ENCODE measurements at regions not wholly inside any gene's neighbourhood (a gene's known extent, or its start where the extent isn't known, plus 50 kb on each side); places are given as distances from the start of the nearest gene placed in this dataset.

GRCh38 chr6:43951063-43951755 lies 176.0 kb downstream of the MRPL14 start (continued):
- TF ChIP-seq, protein P1, sequence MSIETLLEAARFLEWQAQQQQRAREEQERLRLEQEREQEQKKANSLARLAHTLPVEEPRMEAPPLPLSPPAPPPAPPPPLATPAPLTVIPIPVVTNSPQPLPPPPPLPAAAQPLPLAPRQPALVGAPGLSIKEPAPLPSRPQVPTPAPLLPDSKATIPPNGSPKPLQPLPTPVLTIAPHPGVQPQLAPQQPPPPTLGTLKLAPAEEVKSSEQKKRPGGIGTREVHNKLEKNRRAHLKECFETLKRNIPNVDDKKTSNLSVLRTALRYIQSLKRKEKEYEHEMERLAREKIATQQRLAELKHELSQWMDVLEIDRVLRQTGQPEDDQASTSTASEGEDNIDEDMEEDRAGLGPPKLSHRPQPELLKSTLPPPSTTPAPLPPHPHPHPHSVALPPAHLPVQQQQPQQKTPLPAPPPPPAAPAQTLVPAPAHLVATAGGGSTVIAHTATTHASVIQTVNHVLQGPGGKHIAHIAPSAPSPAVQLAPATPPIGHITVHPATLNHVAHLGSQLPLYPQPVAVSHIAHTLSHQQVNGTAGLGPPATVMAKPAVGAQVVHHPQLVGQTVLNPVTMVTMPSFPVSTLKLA (IDR thresholded peaks at IDR 0.05) = no peak
- peak; percentile 39; the same call in 1 of the 2 replicates for TF ChIP-seq ETV5 (CRISPR knock-in tag; IDR thresholded peaks at IDR 0.05; ENCODE audit: borderline replicate concordance)
- no peak; the same call in 1 of the 2 replicates for TF ChIP-seq PRDM4 (CRISPR knock-in tag; IDR thresholded peaks at IDR 0.05; ENCODE audit: borderline replicate concordance)
- TF ChIP-seq SP4 (CRISPR knock-in tag; IDR thresholded peaks at IDR 0.05) = 0 out of 2 replicates have a peak, but pooled peaks have one; percentile 53
- TF ChIP-seq, protein P2, sequence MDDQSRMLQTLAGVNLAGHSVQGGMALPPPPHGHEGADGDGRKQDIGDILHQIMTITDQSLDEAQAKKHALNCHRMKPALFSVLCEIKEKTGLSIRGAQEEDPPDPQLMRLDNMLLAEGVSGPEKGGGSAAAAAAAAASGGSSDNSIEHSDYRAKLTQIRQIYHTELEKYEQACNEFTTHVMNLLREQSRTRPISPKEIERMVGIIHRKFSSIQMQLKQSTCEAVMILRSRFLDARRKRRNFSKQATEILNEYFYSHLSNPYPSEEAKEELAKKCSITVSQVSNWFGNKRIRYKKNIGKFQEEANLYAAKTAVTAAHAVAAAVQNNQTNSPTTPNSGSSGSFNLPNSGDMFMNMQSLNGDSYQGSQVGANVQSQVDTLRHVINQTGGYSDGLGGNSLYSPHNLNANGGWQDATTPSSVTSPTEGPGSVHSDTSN (CRISPR knock-in tag; IDR thresholded peaks at IDR 0.05; ENCODE audit: borderline replicate concordance) = no peak
- TF ChIP-seq, protein P3, sequence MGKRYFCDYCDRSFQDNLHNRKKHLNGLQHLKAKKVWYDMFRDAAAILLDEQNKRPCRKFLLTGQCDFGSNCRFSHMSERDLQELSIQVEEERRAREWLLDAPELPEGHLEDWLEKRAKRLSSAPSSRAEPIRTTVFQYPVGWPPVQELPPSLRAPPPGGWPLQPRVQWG (CRISPR knock-in tag; IDR thresholded peaks at IDR 0.05; ENCODE audit: borderline replicate concordance, low read depth) = no peak
- TF ChIP-seq, protein P4, sequence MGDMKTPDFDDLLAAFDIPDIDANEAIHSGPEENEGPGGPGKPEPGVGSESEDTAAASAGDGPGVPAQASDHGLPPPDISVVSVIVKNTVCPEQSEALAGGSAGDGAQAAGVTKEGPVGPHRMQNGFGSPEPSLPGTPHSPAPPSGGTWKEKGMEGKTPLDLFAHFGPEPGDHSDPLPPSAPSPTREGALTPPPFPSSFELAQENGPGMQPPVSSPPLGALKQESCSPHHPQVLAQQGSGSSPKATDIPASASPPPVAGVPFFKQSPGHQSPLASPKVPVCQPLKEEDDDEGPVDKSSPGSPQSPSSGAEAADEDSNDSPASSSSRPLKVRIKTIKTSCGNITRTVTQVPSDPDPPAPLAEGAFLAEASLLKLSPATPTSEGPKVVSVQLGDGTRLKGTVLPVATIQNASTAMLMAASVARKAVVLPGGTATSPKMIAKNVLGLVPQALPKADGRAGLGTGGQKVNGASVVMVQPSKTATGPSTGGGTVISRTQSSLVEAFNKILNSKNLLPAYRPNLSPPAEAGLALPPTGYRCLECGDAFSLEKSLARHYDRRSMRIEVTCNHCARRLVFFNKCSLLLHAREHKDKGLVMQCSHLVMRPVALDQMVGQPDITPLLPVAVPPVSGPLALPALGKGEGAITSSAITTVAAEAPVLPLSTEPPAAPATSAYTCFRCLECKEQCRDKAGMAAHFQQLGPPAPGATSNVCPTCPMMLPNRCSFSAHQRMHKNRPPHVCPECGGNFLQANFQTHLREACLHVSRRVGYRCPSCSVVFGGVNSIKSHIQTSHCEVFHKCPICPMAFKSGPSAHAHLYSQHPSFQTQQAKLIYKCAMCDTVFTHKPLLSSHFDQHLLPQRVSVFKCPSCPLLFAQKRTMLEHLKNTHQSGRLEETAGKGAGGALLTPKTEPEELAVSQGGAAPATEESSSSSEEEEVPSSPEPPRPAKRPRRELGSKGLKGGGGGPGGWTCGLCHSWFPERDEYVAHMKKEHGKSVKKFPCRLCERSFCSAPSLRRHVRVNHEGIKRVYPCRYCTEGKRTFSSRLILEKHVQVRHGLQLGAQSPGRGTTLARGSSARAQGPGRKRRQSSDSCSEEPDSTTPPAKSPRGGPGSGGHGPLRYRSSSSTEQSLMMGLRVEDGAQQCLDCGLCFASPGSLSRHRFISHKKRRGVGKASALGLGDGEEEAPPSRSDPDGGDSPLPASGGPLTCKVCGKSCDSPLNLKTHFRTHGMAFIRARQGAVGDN (CRISPR knock-in tag; IDR thresholded peaks at IDR 0.05) = peak; percentile 91
- no peak for TF ChIP-seq MZF1 (CRISPR knock-in tag; IDR thresholded peaks at IDR 0.05; ENCODE audit: borderline replicate concordance)
- TF ChIP-seq HNRNPLL (IDR thresholded peaks at IDR 0.05; ENCODE audit: low read depth, low read length, poor library complexity, severe bottlenecking) = peak; percentile 52
- TF ChIP-seq U2AF1 (optimal IDR thresholded peaks at IDR 0.05; ENCODE audit: low read depth, low read length) = no peak
- TF ChIP-seq BHLHE40 (IDR thresholded peaks at IDR 0.05; ENCODE audit: low read length) = peak; percentile 45
- TF ChIP-seq SIX4 (CRISPR knock-in tag; IDR thresholded peaks at IDR 0.05) = no peak
- peak; percentile 94; the same call in 1 of the 2 replicates for TF ChIP-seq ZNF691 (CRISPR knock-in tag; IDR thresholded peaks at IDR 0.05; ENCODE audit: borderline replicate concordance, low read depth)
- TF ChIP-seq ZMYM2 (CRISPR knock-in tag; IDR thresholded peaks at IDR 0.05) = no peak; the same call in 1 of the 2 replicates
- peak; percentile 96 for TF ChIP-seq ZMYM3 (CRISPR knock-in tag; IDR thresholded peaks at IDR 0.05)
- TF ChIP-seq, protein P5, sequence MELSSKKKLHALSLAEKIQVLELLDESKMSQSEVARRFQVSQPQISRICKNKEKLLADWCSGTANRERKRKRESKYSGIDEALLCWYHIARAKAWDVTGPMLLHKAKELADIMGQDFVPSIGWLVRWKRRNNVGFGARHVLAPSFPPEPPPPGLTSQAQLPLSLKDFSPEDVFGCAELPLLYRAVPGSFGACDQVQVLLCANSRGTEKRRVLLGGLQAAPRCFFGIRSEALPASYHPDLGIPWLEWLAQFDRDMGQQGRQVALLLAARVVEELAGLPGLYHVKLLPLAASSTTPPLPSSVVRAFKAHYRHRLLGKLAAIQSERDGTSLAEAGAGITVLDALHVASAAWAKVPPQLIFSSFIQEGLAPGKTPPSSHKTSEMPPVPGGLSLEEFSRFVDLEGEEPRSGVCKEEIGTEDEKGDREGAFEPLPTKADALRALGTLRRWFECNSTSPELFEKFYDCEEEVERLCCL (CRISPR knock-in tag; IDR thresholded peaks at IDR 0.05; ENCODE audit: borderline replicate concordance) = no peak
